T-helper 2 cell (primary cell): ENCODE measurements at regions not wholly inside any gene's neighbourhood (a gene's known extent, or its start where the extent isn't known, plus 50 kb on each side); places are given as distances from the start of the nearest gene placed in this dataset.
"Not testable (repeated sequence)": the region's sequence is repeated elsewhere in the genome, so short reads cannot be mapped to it uniquely, and the experiment has no call there.

Experiments
- DNase-seq, 5 experiments: peaks; one replicate each; pipeline versions ENCODE4 v3.0.0 to v3.0.0-alpha.2; 2012 to 2022

DNA sequence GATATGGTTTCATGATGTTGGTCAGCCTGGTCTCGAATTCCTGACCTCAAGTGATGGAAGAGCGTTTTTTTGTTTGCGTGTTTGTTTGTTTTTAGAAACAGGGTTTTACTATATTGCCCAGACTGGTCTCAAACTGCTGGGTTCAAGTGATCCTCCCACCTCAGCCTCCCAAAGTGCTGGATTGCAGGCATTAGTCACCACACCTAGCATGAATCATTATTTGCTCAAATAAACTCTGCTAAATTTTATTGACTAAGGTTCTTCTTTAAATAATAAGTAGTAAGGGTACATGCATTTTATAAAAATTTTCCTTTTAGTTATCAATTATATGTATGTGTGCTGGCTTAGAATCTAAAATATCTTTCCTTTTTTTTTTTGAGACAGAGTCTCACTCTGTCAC lies 52.9 kb downstream of the ZBTB9 start:
- DNase-seq = no peak

DNA sequence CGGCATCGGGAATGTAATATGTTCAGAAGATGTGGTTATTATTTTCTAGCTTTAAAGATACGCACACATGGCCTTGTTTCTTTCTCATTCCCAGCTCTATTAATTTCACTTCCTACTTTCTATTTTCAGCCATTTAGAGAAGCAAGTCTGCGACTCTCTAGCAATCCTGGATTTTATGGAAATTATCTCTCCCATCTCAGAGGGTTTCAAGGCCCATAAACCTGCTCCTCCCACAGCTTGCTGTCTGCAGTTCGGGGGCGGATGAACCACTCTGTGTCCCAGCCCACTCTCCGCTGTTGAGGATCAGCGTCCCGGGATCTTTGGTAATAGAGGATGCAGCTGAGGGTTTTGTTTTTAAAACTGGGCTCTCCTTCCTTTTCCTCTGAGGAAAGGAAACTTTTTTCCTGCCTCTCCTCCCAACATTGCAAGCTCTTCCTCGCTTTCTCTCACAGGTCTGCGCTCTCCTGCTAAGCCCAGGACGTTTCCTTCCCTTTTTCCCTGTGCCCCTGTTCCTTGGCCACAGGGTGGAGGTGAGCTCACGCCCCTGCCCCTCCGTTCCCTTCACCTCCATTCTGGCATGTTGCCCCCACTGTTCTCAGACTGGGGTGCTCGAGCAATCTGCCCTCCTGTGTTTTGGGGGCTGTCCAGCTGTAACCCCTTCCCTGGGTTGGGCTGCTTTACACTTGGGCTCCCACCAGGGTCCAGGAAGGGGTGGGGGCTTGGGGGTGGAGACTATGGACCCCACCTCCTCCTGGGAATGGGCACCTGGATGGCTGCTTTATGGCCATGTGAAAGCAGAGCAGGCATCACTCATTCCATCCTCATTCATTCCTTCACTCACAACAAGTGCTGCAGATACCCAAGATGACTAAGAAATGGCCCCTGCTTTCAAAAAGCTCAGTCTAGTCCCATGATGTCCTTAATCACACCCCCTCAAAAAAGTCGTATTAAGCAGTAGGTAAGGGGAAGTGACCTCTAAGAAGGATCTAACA lies 54.9 kb downstream of the ZBTB9 start:
- DNase-seq = no peak

DNA sequence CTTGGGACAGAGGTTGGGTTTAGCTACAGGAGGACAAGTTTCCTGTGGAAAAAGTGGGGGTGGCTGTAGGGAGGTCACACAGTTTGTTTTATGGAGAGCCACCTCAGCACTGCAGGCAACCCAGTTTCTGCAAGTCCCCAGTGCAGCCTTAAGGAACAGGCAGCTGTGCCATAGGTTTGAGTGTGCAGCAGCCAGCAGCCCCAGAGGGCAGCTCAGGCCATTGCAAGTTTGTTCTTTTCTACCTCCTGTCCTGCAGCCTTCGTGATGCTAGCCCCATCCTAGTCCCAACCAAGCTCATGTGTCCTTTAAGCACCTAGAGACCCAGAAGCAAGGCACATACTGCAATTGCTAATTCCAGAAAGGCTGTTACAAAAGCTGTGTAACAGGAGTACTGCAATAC lies 58.8 kb downstream of the ZBTB9 start:
- peak in 1 of 5 experiments; percentile 22 for DNase-seq

DNA sequence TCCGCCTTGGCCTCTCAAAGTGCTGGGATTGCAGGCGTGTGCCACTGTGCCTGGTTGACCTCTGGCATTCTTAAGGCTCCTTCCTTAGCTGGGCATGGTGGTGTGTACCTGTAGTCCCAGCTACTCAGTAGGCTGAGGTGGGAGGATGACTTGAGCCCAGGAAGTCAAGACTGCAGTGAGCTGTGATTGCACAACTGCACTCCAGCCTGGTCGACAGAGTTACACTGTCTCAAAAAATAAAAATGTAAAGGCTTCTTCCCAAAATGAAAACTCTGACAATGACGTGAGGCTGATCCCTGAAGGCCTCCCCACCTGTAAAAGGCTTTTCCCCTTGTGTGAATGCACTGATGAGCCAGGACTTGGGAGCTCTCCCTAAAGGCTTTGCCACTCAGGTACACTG lies 62.4 kb downstream of the ZBTB9 start:
- no peak for DNase-seq

DNA sequence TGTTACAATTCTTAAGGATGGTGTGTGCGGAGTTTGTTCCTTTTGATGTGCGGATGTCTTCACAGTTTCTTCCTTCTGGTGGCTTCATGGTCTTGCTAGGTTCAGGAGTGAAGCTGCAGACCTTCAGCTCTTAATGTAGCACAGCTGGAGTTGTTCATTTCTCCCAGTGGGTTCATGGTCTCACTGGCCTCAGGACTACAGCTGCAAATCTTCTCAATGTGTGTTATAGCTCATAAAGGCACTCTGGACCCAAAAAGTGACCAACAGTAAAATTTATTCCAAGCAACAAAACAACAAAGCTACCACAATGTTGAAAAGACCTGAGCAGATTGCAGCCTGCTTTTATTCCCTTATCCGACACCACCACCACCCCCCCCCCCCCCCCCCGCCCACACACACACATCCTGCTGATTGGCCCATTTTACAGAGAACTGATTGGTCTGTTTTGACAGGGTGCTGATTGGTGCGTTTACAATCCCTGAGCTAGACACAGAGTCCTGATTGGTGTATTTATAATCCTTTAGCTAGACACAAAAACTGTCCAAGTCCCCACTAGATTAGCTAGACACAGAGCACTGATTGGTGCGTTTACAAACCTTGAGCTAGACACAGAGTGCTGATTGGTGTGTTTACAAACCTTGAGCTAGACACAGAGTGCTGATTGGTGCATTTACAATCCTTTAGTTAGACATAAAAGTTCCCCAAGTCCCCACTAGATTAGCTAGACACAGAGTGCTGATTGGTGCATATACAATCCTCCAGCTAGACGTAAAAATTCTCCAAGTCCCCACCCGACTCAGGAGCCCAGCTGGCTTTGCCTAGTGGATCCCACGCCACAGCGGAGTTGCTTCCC lies 59.2 kb downstream of the BAK1 start:
- not testable (repeated sequence) for DNase-seq

DNA sequence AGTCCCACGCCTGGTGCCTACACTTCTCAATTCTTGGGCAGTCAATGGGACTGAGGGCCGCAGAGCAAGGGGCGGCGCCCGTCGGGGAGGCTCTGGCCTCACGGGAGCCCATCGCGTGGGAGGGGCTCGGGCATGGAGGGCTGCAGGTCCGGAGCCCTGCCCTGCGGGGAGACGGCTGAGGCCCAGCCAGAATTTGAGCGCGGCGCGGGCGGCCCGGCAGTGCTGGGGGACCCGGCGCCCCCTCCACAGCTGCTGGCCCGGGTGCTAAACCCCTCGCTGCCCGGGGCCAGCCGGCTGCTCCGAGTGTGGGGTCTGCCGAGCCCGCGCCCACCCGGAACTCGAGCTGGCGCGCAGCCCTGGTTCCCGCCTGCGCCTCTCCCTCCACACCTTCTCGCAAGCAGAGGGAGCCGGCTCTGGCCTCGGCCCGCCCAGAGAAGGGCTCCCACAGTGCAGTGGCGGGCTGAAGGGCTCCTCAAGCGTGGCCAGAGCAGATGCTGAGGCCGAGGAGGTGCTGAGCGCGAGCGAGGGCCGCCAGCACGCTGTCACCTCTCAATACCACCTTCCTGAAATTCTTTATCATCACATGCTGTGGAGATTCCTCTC lies 58.5 kb downstream of the BAK1 start:
- no peak for DNase-seq
